Liver (tissue), 3 donors: ENCODE measurements at regions not wholly inside any gene's neighbourhood (a gene's known extent, or its start where the extent isn't known, plus 50 kb on each side); places are given as distances from the start of the nearest gene placed in this dataset.

ENCODE experiments used
- FOXA1 ChIP-seq: IDR thresholded peaks from 2 replicates; pipeline ENCODE4 v1.6.1; 2016; ENCODE audit warnings: antibody characterized with exemption
- RAD21 ChIP-seq, 2 donors: IDR thresholded peaks; 2 replicates each; pipeline ENCODE4 v1.6.1; 2016; ENCODE audit warnings: antibody characterized with exemption in 2 of 2, mild to moderate bottlenecking in 2 of 2
- TF ChIP-seq, protein P1 (sequence below): fragments of 150-350 bp; IDR thresholded peaks from 2 replicates; pipeline ENCODE4 v1.5.1; 2017; ENCODE audit warnings: improper control_type of control experiment, low read depth, low read length; ENCODE audit not compliant: missing input control
- donor health status: healthy.
- donor health status: healthy.

DNA sequence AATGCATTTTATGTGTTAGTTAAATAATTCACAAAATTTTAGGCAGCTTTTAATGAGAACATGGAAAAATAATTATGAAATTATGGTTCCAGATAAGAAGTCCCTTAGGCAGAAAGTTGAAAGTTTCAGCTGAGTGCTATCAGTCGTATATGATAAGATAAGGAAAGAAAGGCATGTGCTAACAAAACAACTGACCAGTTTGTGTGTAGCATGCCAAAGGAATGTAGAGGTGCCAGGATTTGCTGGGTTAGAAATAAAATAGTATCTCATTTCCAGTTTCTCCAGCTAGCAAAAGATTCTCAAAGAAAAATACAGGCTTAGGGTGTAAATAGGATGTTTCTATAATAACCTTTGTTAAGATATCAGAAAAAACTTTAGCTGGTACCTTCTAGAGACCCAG, 1044.5 kb upstream of the CDH8 start:
- TF ChIP-seq, protein P1, sequence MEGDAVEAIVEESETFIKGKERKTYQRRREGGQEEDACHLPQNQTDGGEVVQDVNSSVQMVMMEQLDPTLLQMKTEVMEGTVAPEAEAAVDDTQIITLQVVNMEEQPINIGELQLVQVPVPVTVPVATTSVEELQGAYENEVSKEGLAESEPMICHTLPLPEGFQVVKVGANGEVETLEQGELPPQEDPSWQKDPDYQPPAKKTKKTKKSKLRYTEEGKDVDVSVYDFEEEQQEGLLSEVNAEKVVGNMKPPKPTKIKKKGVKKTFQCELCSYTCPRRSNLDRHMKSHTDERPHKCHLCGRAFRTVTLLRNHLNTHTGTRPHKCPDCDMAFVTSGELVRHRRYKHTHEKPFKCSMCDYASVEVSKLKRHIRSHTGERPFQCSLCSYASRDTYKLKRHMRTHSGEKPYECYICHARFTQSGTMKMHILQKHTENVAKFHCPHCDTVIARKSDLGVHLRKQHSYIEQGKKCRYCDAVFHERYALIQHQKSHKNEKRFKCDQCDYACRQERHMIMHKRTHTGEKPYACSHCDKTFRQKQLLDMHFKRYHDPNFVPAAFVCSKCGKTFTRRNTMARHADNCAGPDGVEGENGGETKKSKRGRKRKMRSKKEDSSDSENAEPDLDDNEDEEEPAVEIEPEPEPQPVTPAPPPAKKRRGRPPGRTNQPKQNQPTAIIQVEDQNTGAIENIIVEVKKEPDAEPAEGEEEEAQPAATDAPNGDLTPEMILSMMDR, result no peak
- TF ChIP-seq RAD21 (IDR thresholded peaks at IDR 0.05) (no peak), FOXA1 (no peak)
